OCI-LY1 (cell line): ENCODE measurements at regions not wholly inside any gene's neighbourhood (a gene's known extent, or its start where the extent isn't known, plus 50 kb on each side); places are given as distances from the start of the nearest gene placed in this dataset.

Experiments used
- H2AFZ ChIP-seq: fragments of 200-600 bp; sonication (generic), shearing (Covaris generic); 2 replicates; pipeline ENCODE4 v1.6.0; 2014; ENCODE audit warnings: antibody characterized with exemption, mild to moderate bottlenecking, low read length
- H3F3A ChIP-seq: fragments of 200-600 bp; sonication (generic), shearing (Covaris generic); 2 replicates; pipeline ENCODE4 v1.6.0; 2014; ENCODE audit warnings: mild to moderate bottlenecking, antibody characterized with exemption, low read length, moderate library complexity; ENCODE audit not compliant: insufficient read depth
- H3K27ac ChIP-seq: fragments of 200-600 bp; sonication (generic); 2 replicates; pipeline ENCODE4 v1.5.1; 2014; ENCODE audit warnings: low read length, mixed run types, mild to moderate bottlenecking, low read depth; ENCODE audit not compliant: poor library complexity, severe bottlenecking
- H3K27me3 ChIP-seq: fragments of 200-600 bp; sonication (generic); 2 replicates; pipeline ENCODE4 v1.6.0; 2014; ENCODE audit warnings: antibody characterized with exemption, mild to moderate bottlenecking, low read length, moderate library complexity; ENCODE audit not compliant: insufficient read depth
- H3K36me3 ChIP-seq: fragments of 200-600 bp; sonication (generic); 2 replicates; pipeline ENCODE4 v1.6.1; 2014; ENCODE audit warnings: mild to moderate bottlenecking, antibody characterized with exemption, low read length, moderate library complexity, mixed read lengths; ENCODE audit not compliant: insufficient read depth
- H3K4me1 ChIP-seq: fragments of 200-600 bp; sonication (generic); 2 replicates; pipeline ENCODE4 v1.5.1; 2014; ENCODE audit warnings: mild to moderate bottlenecking, low read length, moderate library complexity; ENCODE audit not compliant: insufficient read depth, severe bottlenecking
- H3K4me2 ChIP-seq: fragments of 200-600 bp; sonication (generic), shearing (Covaris generic); 2 replicates; pipeline ENCODE4 v1.6.1; 2014; ENCODE audit warnings: low read length
- H3K4me3 ChIP-seq: fragments of 200-600 bp; sonication (generic); 2 replicates; pipeline ENCODE4 v1.5.1; 2014; ENCODE audit warnings: low read length, low read depth, mild to moderate bottlenecking, mixed read lengths; ENCODE audit not compliant: poor library complexity, severe bottlenecking
- H3K79me2 ChIP-seq: fragments of 200-600 bp; shearing (Covaris generic); 2 replicates; pipeline ENCODE4 v1.6.1; 2016; ENCODE audit warnings: mixed run types, low read length, mixed read lengths; ENCODE audit not compliant: insufficient read depth
- H3K9ac ChIP-seq: fragments of 200-600 bp; sonication (generic), shearing (Covaris generic); 2 replicates; pipeline ENCODE4 v1.6.1; 2014; ENCODE audit warnings: mild to moderate bottlenecking, low read length, mixed read lengths
- H3K9me2 ChIP-seq: fragments of 200-600 bp; sonication (generic), shearing (Covaris generic); 2 replicates; pipeline ENCODE4 v1.6.1; 2014; ENCODE audit warnings: low read depth, mild to moderate bottlenecking, low read length, mixed read lengths
- H3K9me3 ChIP-seq: fragments of 200-600 bp; shearing (Covaris generic); 2 replicates; pipeline ENCODE4 v1.6.1; 2014; ENCODE audit warnings: low read length, mixed read lengths
- H4K20me1 ChIP-seq: fragments of 200-600 bp; sonication (generic), shearing (Covaris generic); 2 replicates; pipeline ENCODE4 v1.6.0; 2016; ENCODE audit warnings: mild to moderate bottlenecking, low read length; ENCODE audit not compliant: insufficient read depth
- EZH2 ChIP-seq: fragments of 200-600 bp; sonication (generic), shearing (Covaris generic); IDR thresholded peaks from 2 replicates; pipeline ENCODE4 v1.8.0; 2017; ENCODE audit warnings: borderline replicate concordance, mixed run types, mild to moderate bottlenecking, antibody characterized with exemption, low read length, moderate library complexity, mixed read lengths
- TF ChIP-seq, protein P1 (sequence below): fragments of 200-600 bp; sonication (generic), shearing (Covaris generic); IDR thresholded peaks from 2 replicates; pipeline ENCODE4 v1.5.1; 2017; ENCODE audit warnings: mild to moderate bottlenecking, antibody characterized with exemption, low read length, moderate library complexity, mixed read lengths

DNA sequence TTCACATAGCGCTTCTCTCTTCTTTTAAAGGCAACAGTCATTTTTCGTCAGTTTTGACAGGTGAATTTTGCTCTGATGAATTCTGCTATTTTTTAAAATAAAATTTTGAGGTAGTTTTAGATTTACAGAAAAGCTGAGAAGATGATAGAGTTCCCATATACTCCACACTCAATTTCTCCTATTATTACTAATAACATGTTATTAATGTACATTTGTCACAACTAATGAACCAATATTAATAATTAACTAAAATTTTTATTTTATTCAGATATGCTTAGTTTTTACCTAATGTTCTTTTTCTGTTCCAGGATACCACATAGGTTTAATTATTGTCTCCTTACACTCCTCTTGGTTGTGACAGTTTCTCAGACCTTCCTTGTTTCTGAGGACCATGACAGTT, 197.0 kb downstream of the ZC3H11B start:
- no peaks in the 10 kb centered on the region for H3K36me3 ChIP-seq
- no peak overlapping the region for H2AFZ ChIP-seq
- no peaks in the 10 kb centered on the region for H3K79me2 ChIP-seq
- no peak overlapping the region for H3K4me2 ChIP-seq
- H3K9ac ChIP-seq = no peak overlapping the region
- no peaks in the 10 kb centered on the region for H3F3A ChIP-seq
- no peak overlapping the region for H3K27ac ChIP-seq
- no peaks in the 10 kb centered on the region for H3K4me1 ChIP-seq
- H3K9me2 ChIP-seq = no peaks in the 10 kb centered on the region
- no peaks in the 10 kb centered on the region for H4K20me1 ChIP-seq
- TF ChIP-seq EZH2 = no peak
- TF ChIP-seq, protein P1, sequence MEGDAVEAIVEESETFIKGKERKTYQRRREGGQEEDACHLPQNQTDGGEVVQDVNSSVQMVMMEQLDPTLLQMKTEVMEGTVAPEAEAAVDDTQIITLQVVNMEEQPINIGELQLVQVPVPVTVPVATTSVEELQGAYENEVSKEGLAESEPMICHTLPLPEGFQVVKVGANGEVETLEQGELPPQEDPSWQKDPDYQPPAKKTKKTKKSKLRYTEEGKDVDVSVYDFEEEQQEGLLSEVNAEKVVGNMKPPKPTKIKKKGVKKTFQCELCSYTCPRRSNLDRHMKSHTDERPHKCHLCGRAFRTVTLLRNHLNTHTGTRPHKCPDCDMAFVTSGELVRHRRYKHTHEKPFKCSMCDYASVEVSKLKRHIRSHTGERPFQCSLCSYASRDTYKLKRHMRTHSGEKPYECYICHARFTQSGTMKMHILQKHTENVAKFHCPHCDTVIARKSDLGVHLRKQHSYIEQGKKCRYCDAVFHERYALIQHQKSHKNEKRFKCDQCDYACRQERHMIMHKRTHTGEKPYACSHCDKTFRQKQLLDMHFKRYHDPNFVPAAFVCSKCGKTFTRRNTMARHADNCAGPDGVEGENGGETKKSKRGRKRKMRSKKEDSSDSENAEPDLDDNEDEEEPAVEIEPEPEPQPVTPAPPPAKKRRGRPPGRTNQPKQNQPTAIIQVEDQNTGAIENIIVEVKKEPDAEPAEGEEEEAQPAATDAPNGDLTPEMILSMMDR = no peak
- no peaks in the 10 kb centered on the region for H3K27me3 ChIP-seq
- H3K9me3 ChIP-seq = no peaks in the 10 kb centered on the region
- H3K4me3 ChIP-seq = no peak overlapping the region

DNA sequence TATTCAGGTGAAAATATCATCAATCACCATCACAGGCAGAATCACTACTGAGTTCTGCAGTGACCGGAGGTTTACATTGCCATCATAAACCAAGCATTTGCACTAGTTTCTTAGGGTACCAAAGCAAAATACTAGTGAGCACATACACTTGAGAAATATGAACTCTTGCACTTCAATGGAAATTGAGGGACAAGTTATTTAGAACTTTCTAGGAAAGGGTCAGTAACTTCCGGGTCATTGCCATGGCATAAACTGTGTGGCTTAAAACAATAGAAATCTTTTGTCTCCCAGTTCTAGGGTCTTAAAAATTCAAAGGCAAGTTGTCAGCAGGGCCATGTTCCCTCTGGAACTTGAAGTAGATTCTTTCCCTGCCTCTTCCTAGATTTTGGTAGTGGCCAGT, 197.5 kb downstream of the ZC3H11B start:
- H2AFZ ChIP-seq = no peak overlapping the region
- no peak for TF ChIP-seq EZH2
- TF ChIP-seq, protein P1 = no peak

DNA sequence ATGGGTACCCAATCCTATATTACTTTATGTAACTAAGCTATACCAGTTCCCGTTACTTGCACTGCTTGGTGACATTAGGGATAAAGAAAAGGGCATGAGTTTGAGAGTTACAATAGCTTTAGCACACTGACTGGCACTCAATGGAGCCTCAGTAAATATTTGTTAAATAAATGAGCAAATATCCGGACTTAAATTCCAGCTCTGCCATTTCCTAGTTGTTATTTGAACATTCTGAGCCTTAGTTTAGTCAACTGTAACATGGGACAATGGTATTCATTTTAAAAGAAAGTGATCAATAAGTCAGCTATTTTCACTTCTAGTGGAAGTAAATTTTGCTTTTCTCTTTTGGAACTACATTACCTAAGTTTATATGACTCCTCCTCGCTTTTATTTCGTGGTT, 198.7 kb downstream of the ZC3H11B start:
- Histone ChIP-seq H4K20me1 (no peaks in the 10 kb centered on the region), H3K4me1 (no peaks in the 10 kb centered on the region), H3K4me2 (no peak overlapping the region), H3K9me2 (no peaks in the 10 kb centered on the region), H3K27me3 (no peaks in the 10 kb centered on the region), H3K36me3 (no peaks in the 10 kb centered on the region), H2AFZ (no peak overlapping the region), H3K9ac (no peak overlapping the region), H3K79me2 (no peaks in the 10 kb centered on the region), H3K9me3 (no peaks in the 10 kb centered on the region), H3K4me3 (no peak overlapping the region), H3K27ac (no peak overlapping the region), H3F3A (no peaks in the 10 kb centered on the region)
- TF ChIP-seq, protein P1 = no peak
- TF ChIP-seq EZH2 = no peak

More for the DNA sequence above, 197.5 kb downstream of the ZC3H11B start:
- H3K4me1 ChIP-seq = no peaks in the 10 kb centered on the region
- H3K9ac ChIP-seq = no peak overlapping the region
- no peaks in the 10 kb centered on the region for H3F3A ChIP-seq
- no peak overlapping the region for H3K4me2 ChIP-seq
- no peak overlapping the region for H3K4me3 ChIP-seq
- no peaks in the 10 kb centered on the region for H3K36me3 ChIP-seq
- H3K27me3 ChIP-seq = no peaks in the 10 kb centered on the region
- H3K27ac ChIP-seq = no peak overlapping the region
- H3K79me2 ChIP-seq = no peaks in the 10 kb centered on the region
- no peaks in the 10 kb centered on the region for H3K9me3 ChIP-seq
- no peaks in the 10 kb centered on the region for H4K20me1 ChIP-seq
- H3K9me2 ChIP-seq = no peaks in the 10 kb centered on the region
